Rectal smooth muscle tissue (tissue), 1 donor: ENCODE measurements at regions not wholly inside any gene's neighbourhood (a gene's known extent, or its start where the extent isn't known, plus 50 kb on each side); places are given as distances from the start of the nearest gene placed in this dataset.
"Not testable (repeated sequence)": the region's sequence is repeated elsewhere in the genome, so short reads cannot be mapped to it uniquely, and the experiment has no call there.

Source experiments
- H3K27ac ChIP-seq: one replicate; pipeline ENCODE4 v1.7.0; 2013; ENCODE audit warnings: low read depth, low read length, inconsistent platforms
- H3K27me3 ChIP-seq: one replicate; pipeline ENCODE4 v1.7.0; 2013; ENCODE audit warnings: low read length; ENCODE audit not compliant: control insufficient read depth, insufficient read depth
- H3K36me3 ChIP-seq: one replicate; pipeline ENCODE4 v1.7.0; 2013; ENCODE audit warnings: low read length; ENCODE audit not compliant: control insufficient read depth, insufficient read depth
- H3K4me1 ChIP-seq: one replicate; pipeline ENCODE4 v1.7.0; 2013; ENCODE audit warnings: low read length; ENCODE audit not compliant: control insufficient read depth, insufficient read depth
- H3K4me3 ChIP-seq: one replicate; pipeline ENCODE4 v1.7.0; 2013; ENCODE audit warnings: low read length
- H3K9ac ChIP-seq: one replicate; pipeline ENCODE4 v1.7.0; 2013; ENCODE audit warnings: low read length

DNA sequence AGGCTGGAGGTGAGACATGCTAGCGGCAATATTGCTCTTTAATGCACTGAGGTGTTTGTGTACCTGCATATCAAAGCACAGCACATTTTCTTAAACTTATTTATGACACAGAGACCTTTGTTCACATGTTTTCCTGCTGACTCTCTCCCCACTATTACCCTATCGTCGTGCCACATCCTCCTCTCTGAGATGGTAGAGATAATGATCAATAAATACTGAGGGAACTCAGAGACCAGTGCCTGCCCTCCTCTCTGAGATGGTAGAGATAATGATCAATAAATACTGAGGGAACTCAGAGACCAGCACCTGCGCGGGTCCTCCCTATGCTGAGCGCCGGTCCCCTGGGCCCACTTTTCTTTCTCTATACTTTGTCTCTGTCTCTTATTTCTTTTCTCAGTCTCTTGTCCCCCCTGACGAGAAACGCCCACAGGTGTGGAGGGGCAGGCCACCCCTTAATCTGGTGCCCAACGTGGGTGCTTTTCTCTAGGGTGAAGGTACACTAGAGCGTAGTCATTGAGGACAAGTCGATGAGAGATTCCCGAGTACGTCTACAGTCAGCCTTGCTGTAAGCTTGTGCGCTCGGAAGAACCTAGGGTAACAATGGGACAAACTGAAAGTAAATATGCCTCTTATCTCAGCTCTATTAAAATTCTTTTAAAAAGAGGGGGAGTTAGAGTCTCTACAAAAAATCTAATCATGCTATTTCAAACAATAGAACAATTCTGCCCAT lies 157.4 kb downstream of the GPX5 start:
- not testable (repeated sequence) for H3K4me1 ChIP-seq, H3K4me3 ChIP-seq, H3K9ac ChIP-seq, H3K36me3 ChIP-seq, H3K27me3 ChIP-seq, H3K27ac ChIP-seq

DNA sequence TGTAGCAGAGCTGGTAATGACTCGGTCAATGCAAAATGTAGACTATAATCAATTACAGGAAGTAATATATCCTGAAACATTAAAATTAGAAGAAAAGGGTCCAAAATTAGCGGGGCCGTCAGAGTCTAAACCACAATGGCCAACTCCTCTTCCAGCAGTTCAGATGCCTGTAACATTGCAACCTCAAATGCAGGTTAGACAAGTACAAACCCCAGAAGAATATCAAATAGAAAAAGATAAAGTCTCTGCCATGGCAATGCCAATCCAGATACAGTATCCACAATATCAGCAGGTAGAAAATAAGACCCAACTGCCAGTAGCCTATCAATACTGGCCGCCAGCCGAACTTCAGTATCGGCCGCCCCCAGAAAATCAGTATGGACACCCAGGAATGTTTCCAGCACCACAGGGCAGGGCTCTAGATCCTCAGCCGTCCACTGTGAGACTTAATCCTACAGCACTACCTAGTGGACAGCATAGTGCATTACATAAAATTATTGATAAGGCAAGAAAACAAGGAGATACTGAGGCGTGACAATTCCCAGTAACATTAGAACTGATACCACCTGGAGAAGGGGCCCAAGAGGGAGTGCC lies 158.4 kb downstream of the GPX5 start:
- Histone ChIP-seq H3K4me3 (no peak overlapping the region), H3K27me3 (no peaks in the 10 kb centered on the region), H3K9ac (no peak overlapping the region), H3K4me1 (no peaks in the 10 kb centered on the region), H3K27ac (no peak overlapping the region), H3K36me3 (no peaks in the 10 kb centered on the region)

DNA sequence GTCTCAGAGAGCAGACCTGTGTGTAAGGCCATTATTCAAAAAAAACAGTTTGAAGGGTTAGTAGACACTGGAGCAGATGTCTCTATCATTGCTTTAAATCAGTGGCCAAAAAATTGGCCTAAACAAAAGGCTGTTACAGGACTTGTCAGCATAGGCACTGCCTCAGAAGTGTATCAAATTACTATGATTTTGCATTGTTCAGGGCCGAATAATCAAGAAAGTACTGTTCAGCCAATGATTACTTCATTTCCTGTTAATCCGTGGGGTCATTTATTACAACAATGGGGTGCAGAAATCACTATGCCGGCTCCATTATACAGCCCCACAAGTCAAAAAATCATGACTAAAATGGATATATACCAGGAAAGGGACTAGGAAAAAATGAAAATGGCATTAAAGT lies 160.3 kb downstream of the GPX5 start:
- not testable (repeated sequence) for H3K36me3 ChIP-seq, H3K4me3 ChIP-seq, H3K27me3 ChIP-seq, H3K4me1 ChIP-seq, H3K9ac ChIP-seq, H3K27ac ChIP-seq

DNA sequence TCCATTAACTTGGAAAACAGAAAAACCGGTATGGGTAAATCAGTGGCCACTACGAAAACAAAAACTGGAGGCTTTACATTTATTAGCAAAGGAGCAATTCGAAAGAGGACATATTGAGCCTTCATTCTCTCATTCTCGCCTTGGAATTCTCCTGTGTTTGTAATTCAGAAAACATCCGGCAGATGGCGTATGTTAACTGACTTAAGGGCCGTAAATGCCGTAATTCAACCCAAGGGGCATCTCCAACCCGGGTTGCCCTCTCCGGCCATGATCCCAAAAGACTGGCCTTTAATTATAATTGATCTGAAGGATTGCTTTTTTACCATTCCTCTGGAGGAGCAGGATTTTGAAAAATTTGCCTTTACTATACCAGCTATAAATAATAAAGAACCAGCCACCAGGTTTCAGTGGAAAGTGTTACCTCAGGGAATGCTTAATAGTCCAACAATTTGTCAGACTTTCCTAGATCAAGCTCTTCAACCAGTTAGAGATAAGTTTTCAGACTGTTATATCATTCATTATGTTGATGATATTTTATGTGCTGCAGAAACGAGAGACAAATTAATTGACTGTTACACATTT lies 160.9 kb downstream of the GPX5 start:
- H3K9ac ChIP-seq, H3K27ac ChIP-seq, H3K4me1 ChIP-seq, H3K36me3 ChIP-seq, H3K4me3 ChIP-seq, H3K27me3 ChIP-seq: not testable (repeated sequence)

GRCh38 chr6:28687309-28687981 lies 161.8 kb downstream of the GPX5 start:
- not testable (repeated sequence) for H3K27me3 ChIP-seq, H3K4me1 ChIP-seq, H3K27ac ChIP-seq, H3K4me3 ChIP-seq, H3K36me3 ChIP-seq, H3K9ac ChIP-seq

DNA sequence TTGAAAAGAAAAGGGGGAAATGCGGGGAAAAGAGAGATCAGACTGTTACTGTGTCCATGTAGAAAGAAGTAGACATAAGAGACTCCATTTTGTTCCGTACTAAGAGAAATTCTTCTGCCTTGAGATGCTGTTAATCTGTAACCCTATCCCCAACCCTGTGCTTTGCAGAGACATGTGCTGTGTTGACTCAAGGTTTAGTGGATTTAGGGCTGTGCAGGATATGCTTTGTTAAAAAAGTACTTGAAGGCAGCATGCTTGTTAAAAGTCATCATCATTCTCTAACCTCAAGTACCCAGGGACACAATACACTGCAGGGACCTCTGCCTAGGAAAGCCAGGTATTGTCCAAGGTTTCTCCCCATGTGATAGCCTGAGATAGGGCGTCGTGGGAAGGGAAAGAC lies 166.3 kb downstream of the GPX5 start:
- H3K9ac ChIP-seq, H3K4me1 ChIP-seq, H3K27ac ChIP-seq, H3K36me3 ChIP-seq, H3K27me3 ChIP-seq, H3K4me3 ChIP-seq: not testable (repeated sequence)

DNA sequence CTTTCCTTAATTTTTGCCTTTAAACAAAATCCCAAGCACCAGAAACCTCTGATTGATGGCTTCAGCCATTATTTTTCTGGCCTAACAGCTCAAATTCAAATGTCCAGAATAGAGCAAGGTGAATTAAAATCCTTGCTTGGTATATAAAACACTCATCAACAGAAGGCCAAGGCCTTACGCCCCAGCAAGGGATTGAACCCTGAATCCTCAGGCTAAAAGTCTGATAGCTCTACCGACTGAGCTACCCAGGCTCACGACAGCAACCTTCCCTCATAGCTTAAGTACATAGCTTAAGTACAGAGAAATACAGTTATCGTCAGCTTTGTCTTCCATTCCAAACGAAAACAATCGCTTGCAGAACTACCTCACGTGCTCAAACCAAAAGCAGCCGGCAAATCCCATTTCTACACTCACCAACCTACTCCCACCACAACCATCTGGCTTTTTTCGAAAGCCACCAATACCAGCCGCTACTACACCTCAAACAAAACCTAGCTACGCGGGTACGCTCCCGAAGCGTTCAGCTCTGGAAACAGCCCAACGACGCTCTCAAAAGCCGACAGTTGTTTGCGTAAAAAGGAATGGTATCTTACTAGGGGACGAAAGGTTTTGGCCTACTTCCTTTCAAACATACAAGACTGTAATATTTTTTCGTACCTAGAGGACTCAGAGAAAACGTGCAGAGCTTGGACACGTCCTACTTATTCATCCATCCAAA lies 167.5 kb downstream of the GPX5 start:
- H3K27me3 ChIP-seq, result peaks cover 7% of the 10 kb centered on the region
- H3K4me3 ChIP-seq, result no peak overlapping the region
- H3K9ac ChIP-seq, result no peak overlapping the region
- no peaks in the 10 kb centered on the region for H3K4me1 ChIP-seq
- no peaks in the 10 kb centered on the region for H3K36me3 ChIP-seq
- H3K27ac ChIP-seq, result no peak overlapping the region

- no peaks in the 10 kb centered on the region for H3K36me3 ChIP-seq
These were observed 168.2 kb downstream of the GPX5 start for GRCh38 chr6:28693751-28694443.

GRCh38 chr6:28695715-28696114 lies 170.0 kb downstream of the GPX5 start:
- peaks cover 7% of the 10 kb centered on the region for H3K27me3 ChIP-seq
- H3K4me1 ChIP-seq, result no peaks in the 10 kb centered on the region
- no peaks in the 10 kb centered on the region for H3K36me3 ChIP-seq
- H3K27ac ChIP-seq, result no peak overlapping the region
- no peak overlapping the region for H3K9ac ChIP-seq
- H3K4me3 ChIP-seq, result no peak overlapping the region

More at GRCh38 chr6:28693751-28694443, 168.2 kb downstream of the GPX5 start:
- H3K4me3 ChIP-seq, result no peak overlapping the region
- H3K4me1 ChIP-seq, result no peaks in the 10 kb centered on the region
- no peak overlapping the region for H3K9ac ChIP-seq
- H3K27me3 ChIP-seq, result peaks cover 7% of the 10 kb centered on the region
- no peak overlapping the region for H3K27ac ChIP-seq

DNA sequence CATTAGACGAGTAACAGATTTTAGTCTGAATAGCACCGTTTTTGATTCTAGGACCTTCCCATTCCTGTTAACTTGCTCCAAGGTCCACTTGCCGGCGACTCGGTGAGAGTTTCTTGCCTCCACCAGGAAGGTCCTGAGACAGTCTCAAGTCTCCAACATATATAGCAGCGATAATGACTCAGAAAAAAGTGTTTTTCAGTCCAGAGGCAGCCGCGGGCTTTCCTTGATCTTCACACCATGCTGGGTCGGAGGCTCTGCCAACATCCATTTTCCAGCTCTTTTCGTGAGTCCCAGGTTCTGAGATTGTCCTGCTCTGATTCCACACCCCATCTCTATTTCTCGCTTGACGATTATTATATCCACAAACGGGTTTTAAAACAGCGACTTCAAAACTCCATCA lies 170.5 kb downstream of the GPX5 start:
- H3K4me1 ChIP-seq, result no peaks in the 10 kb centered on the region
- H3K4me3 ChIP-seq, result no peak overlapping the region
- no peak overlapping the region for H3K27ac ChIP-seq
- H3K27me3 ChIP-seq, result peaks cover 7% of the 10 kb centered on the region
- H3K9ac ChIP-seq, result no peak overlapping the region
- no peaks in the 10 kb centered on the region for H3K36me3 ChIP-seq

- H3K27me3 ChIP-seq, result peaks cover 7% of the 10 kb centered on the region
- H3K36me3 ChIP-seq, result no peaks in the 10 kb centered on the region
- no peak overlapping the region for H3K9ac ChIP-seq
- no peak overlapping the region for H3K4me3 ChIP-seq
- no peaks in the 10 kb centered on the region for H3K4me1 ChIP-seq
- H3K27ac ChIP-seq, result no peak overlapping the region
These were observed 171.0 kb downstream of the GPX5 start for GRCh38 chr6:28696682-28697081.
